Endothelial cell of umbilical vein (primary cell): ENCODE measurements at regions not wholly inside any gene's neighbourhood (a gene's known extent, or its start where the extent isn't known, plus 50 kb on each side); places are given as distances from the start of the nearest gene placed in this dataset.

Source experiments
- BruUV-seq: library from RNA; stranded (reverse); fragments of 400-500 nt; replicated peaks from 2 replicates; lab custom pipeline; 2021; lab: Mats Ljungman, UMichigan
- CTCF ChIA-PET: fragments of 300-600, 350-600 bp; sonication (Branson Sonifier 250); formaldehyde crosslinking; loops from one replicate; lab custom pipeline; 2021; ENCODE audit warnings: antibody characterized with exemption, inconsistent platforms; lab: Charles Lee
- POLR2A ChIA-PET: fragments of 300-600, 350-600 bp; sonication (Branson Sonifier 250); formaldehyde crosslinking; loops from one replicate; lab custom pipeline; 2021; ENCODE audit warnings: antibody characterized with exemption, inconsistent platforms; lab: Charles Lee
- DNase-seq: peaks from one replicate; pipeline ENCODE4 v3.0.0-alpha.2; 2011; ENCODE audit warnings: low read depth, low spot score
- FAIRE-seq: peaks from 2 replicates; lab custom pipeline; 2011; peaks lifted over from hg19 to GRCh38; lab: Jason Lieb, UNC
- H2AFZ ChIP-seq: 2 replicates; pipeline ENCODE4 v1.6.0; 2012; ENCODE audit warnings: low read depth, low read length, control low read depth, inconsistent platforms
- H3K27ac ChIP-seq: 2 replicates; pipeline ENCODE4 v1.5.1; 2011; ENCODE audit warnings: low read depth, mild to moderate bottlenecking, control low read depth, low read length, moderate library complexity; ENCODE audit not compliant: insufficient read depth
- H3K27me3 ChIP-seq, 2 experiments: 2 replicates each; pipeline versions ENCODE4 v1.6.0 to v1.6.1; 2011; ENCODE audit warnings: low read length in 2 of 2, mixed read lengths in 1 of 2; ENCODE audit not compliant: control insufficient read depth in 2 of 2, insufficient read depth in 2 of 2
- H3K36me3 ChIP-seq, 2 experiments: 2 replicates in 1 of 2; 3 replicates in 1 of 2; pipeline ENCODE4 v1.5.1; 2011; ENCODE audit warnings: low read length in 2 of 2, mild to moderate bottlenecking in 1 of 2, moderate library complexity in 1 of 2; ENCODE audit not compliant: control insufficient read depth in 2 of 2, insufficient read depth in 2 of 2; ENCODE audit errors: extremely low read depth in 1 of 2
- H3K4me1 ChIP-seq: 3 replicates; pipeline ENCODE4 v1.5.1; 2011; ENCODE audit warnings: mild to moderate bottlenecking, low read length; ENCODE audit not compliant: control insufficient read depth, insufficient read depth; ENCODE audit errors: extremely low read depth
- H3K4me2 ChIP-seq: 2 replicates; pipeline ENCODE4 v1.6.1; 2011; ENCODE audit warnings: low read length, control low read depth, mixed read lengths; ENCODE audit not compliant: insufficient read depth
- H3K4me3 ChIP-seq, 3 experiments: fragments of 200-600 bp in 1 of 3; sonication (generic), shearing (Covaris generic) in 1 of 3; replicated peaks in 1 of 3; 2 replicates each; pipeline ENCODE4 v1.5.1; 2011 to 2016; ENCODE audit warnings: control low read depth in 3 of 3, low read length in 3 of 3, mild to moderate bottlenecking in 2 of 3, inconsistent platforms in 1 of 3, low read depth in 1 of 3, moderate library complexity in 1 of 3; ENCODE audit not compliant: insufficient read depth in 1 of 3
- H3K79me2 ChIP-seq: 2 replicates; pipeline ENCODE4 v1.6.0; 2012; ENCODE audit warnings: low read length, inconsistent platforms; ENCODE audit not compliant: control insufficient read depth, insufficient read depth
- H3K9ac ChIP-seq: replicated peaks from 2 replicates; pipeline ENCODE3; 2011; ENCODE audit warnings: low read length, control low read depth; ENCODE audit not compliant: insufficient read depth; ENCODE audit errors: extremely low read depth
- H3K9me1 ChIP-seq: replicated peaks from 3 replicates; pipeline ENCODE4 v1.6.0; 2011; ENCODE audit warnings: mild to moderate bottlenecking, low read length; ENCODE audit not compliant: control insufficient read depth, insufficient read depth; ENCODE audit errors: extremely low read depth
- H3K9me3 ChIP-seq: replicated peaks from 2 replicates; pipeline ENCODE4 v1.5.1; 2012; ENCODE audit warnings: low read length, inconsistent platforms; ENCODE audit not compliant: control insufficient read depth, insufficient read depth
- H4K20me1 ChIP-seq: replicated peaks from 2 replicates; pipeline ENCODE3; 2011; ENCODE audit warnings: mild to moderate bottlenecking, low read length; ENCODE audit not compliant: control insufficient read depth, insufficient read depth; ENCODE audit errors: extremely low read depth
- FOS ChIP-seq: IDR thresholded peaks from 2 replicates; pipeline ENCODE4 v1.6.1; 2011; ENCODE audit warnings: mild to moderate bottlenecking, low read length, moderate library complexity, borderline replicate concordance; ENCODE audit not compliant: insufficient read depth
- GATA2 ChIP-seq: IDR thresholded peaks from 2 replicates; pipeline ENCODE4 v1.7.0; 2011; ENCODE audit warnings: low read depth, mild to moderate bottlenecking, moderate library complexity, mixed read lengths, low read length; ENCODE audit not compliant: insufficient read length, insufficient read depth
- JUN ChIP-seq: IDR thresholded peaks from 2 replicates; pipeline ENCODE4 v1.6.1; 2011; ENCODE audit warnings: borderline replicate concordance, low read depth; ENCODE audit not compliant: insufficient read length, insufficient read depth
- MAX ChIP-seq: IDR thresholded peaks from 2 replicates; pipeline ENCODE4 v1.6.1; 2011; ENCODE audit not compliant: insufficient read depth, insufficient read length
- MYC ChIP-seq: IDR thresholded peaks from one replicate; pipeline ENCODE4 v1.6.1; 2011; ENCODE audit warnings: mild to moderate bottlenecking, low read depth, low read length
- POLR2A ChIP-seq: IDR thresholded peaks from 2 replicates; pipeline ENCODE4 v1.6.1; 2012; ENCODE audit warnings: low read depth, mild to moderate bottlenecking, control low read depth, low read length
- POLR2AphosphoS5 ChIP-seq: IDR thresholded peaks from 2 replicates; pipeline ENCODE4 v1.6.1; 2012; ENCODE audit warnings: low read depth, mild to moderate bottlenecking, control low read depth, low read length, moderate library complexity; ENCODE audit not compliant: insufficient read depth
- dilution Hi-C: fragments of 300-500 bp; cut with MboI; formaldehyde crosslinking; loops from one replicate; pipeline ENCODE4 v1.15.0; 2019; ENCODE audit warnings: low sequenced_read_pairs; ENCODE audit not compliant: extremely low pct_ligation_motif_present
- intact Hi-C: fragments of 100-400 bp; cut with micrococcal nuclease; formaldehyde crosslinking; loops from one replicate; pipeline ENCODE4 v1.10.0; 2022
- TF ChIP-seq, protein P1 (sequence below), 2 donors: IDR thresholded peaks; 1 replicate in 1 of 2; 2 replicates in 1 of 2; pipeline ENCODE4 v1.5.1; 2011; ENCODE audit warnings: low read length in 2 of 2, mild to moderate bottlenecking in 2 of 2, moderate library complexity in 2 of 2, control low read depth in 1 of 2, inconsistent platforms in 1 of 2, low read depth in 1 of 2; ENCODE audit not compliant: insufficient read depth in 1 of 2; ENCODE audit errors: extremely low read depth in 1 of 2

DNA sequence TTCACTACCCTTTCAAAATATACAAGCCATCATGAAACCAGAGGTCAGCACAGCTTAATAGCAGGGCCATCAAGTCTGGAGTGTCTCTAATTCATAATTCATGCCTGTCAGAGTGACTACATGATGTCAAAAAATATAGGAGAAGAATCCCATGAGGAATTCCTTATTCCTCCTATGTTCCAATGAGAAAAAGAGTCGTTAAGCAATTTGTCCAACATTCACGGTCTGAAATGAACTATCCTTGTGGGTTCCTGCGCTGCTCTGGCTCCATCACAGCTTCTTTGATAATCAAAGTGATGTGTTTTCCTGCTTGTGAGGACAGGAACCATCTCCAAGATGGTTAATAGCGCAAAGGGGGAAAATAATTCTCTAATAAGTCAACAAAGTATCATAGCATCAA lies 560.4 kb upstream of the KLHL29 start:
- FAIRE-seq, result no peak
- BruUV-seq, result no TSS peak

More for the DNA sequence above, 560.4 kb upstream of the KLHL29 start:
- H3K27ac ChIP-seq, result no peak overlapping the region
- no peaks in the 10 kb centered on the region for H3K36me3 ChIP-seq
- no peak overlapping the region for H3K4me2 ChIP-seq
- no peaks in the 10 kb centered on the region for H3K27me3 ChIP-seq
- no peaks in the 10 kb centered on the region for H3K4me1 ChIP-seq
- no peaks in the 10 kb centered on the region for H4K20me1 ChIP-seq
- no peak for DNase-seq
- no peak for TF ChIP-seq FOS
- no peak for TF ChIP-seq JUN
- TF ChIP-seq MYC, result no peak
- TF ChIP-seq, protein P1, sequence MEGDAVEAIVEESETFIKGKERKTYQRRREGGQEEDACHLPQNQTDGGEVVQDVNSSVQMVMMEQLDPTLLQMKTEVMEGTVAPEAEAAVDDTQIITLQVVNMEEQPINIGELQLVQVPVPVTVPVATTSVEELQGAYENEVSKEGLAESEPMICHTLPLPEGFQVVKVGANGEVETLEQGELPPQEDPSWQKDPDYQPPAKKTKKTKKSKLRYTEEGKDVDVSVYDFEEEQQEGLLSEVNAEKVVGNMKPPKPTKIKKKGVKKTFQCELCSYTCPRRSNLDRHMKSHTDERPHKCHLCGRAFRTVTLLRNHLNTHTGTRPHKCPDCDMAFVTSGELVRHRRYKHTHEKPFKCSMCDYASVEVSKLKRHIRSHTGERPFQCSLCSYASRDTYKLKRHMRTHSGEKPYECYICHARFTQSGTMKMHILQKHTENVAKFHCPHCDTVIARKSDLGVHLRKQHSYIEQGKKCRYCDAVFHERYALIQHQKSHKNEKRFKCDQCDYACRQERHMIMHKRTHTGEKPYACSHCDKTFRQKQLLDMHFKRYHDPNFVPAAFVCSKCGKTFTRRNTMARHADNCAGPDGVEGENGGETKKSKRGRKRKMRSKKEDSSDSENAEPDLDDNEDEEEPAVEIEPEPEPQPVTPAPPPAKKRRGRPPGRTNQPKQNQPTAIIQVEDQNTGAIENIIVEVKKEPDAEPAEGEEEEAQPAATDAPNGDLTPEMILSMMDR (IDR thresholded peaks at IDR 0.05; ENCODE audit: extremely low read depth in 1 of 2, insufficient read depth in 1 of 2, low read depth in 1 of 2, low read length in 2 of 2), result no peak
- TF ChIP-seq MAX, result no peak
- TF ChIP-seq POLR2AphosphoS5, result no peak
- TF ChIP-seq GATA2, result no peak
- TF ChIP-seq POLR2A, result no peak
- dilution Hi-C loops, result no loop called here
- intact Hi-C loops, result no loop called here
- POLR2A ChIA-PET, result no interaction called here
- H3K9me1 ChIP-seq, result no peaks in the 10 kb centered on the region
- no peaks in the 10 kb centered on the region for H3K79me2 ChIP-seq
- H3K9me3 ChIP-seq, result peaks cover 3% of the 10 kb centered on the region
- H3K4me3 ChIP-seq, result no peak overlapping the region
- no peak overlapping the region for H3K9ac ChIP-seq
- no peak overlapping the region for H2AFZ ChIP-seq
- CTCF ChIA-PET, result no interaction called here
